NCI-H2227 (cell line): ENCODE measurements at regions not wholly inside any gene's neighbourhood (a gene's known extent, or its start where the extent isn't known, plus 50 kb on each side); places are given as distances from the start of the nearest gene placed in this dataset.
"Not testable (repeated sequence)": the region's sequence is repeated elsewhere in the genome, so short reads cannot be mapped to it uniquely, and the experiment has no call there.

Experiments
- DNase-seq: peaks from one replicate; lab custom pipeline; 2025; ENCODE audit not compliant: unreplicated experiment; lab: John Stamatoyannopoulos, UW

GRCh38 chr12:59517522-59517921 is 78.3 kb upstream of the SLC16A7 start:
- no peak for DNase-seq

- DNase-seq: no peak
These were observed 94.9 kb upstream of the SLC16A7 start for GRCh38 chr12:59500915-59501314.

- no peak for DNase-seq
These were observed 95.5 kb upstream of the SLC16A7 start for GRCh38 chr12:59500335-59500734.

GRCh38 chr12:59499774-59500173 is 96.1 kb upstream of the SLC16A7 start:
- no peak for DNase-seq

- no peak for DNase-seq
These were observed 101.2 kb upstream of the SLC16A7 start for GRCh38 chr12:59494617-59495016.

- no peak for DNase-seq
These were observed 104.0 kb upstream of the SLC16A7 start for GRCh38 chr12:59491877-59492276.

GRCh38 chr12:59486827-59487226 is 109.0 kb upstream of the SLC16A7 start:
- no peak for DNase-seq

- no peak for DNase-seq
These were observed 111.3 kb upstream of the SLC16A7 start for GRCh38 chr12:59484575-59484974.

GRCh38 chr12:59474236-59474635 is 121.6 kb upstream of the SLC16A7 start:
- DNase-seq: not testable (repeated sequence)

GRCh38 chr12:59472273-59472672 is 123.6 kb upstream of the SLC16A7 start:
- no peak for DNase-seq

- no peak for DNase-seq
These were observed 135.7 kb upstream of the SLC16A7 start for GRCh38 chr12:59459966-59460660.

- DNase-seq: no peak
These were observed 142.4 kb upstream of the SLC16A7 start for GRCh38 chr12:59453475-59453874.

GRCh38 chr12:59452746-59453145 is 143.1 kb upstream of the SLC16A7 start:
- DNase-seq: no peak

GRCh38 chr12:59452259-59452658 is 143.6 kb upstream of the SLC16A7 start:
- DNase-seq: no peak

GRCh38 chr12:59446116-59446515 is 149.7 kb upstream of the SLC16A7 start:
- no peak for DNase-seq

- no peak for DNase-seq
These were observed 150.9 kb upstream of the SLC16A7 start for GRCh38 chr12:59444932-59445331.

GRCh38 chr12:59432057-59432456 is 163.8 kb upstream of the SLC16A7 start:
- no peak for DNase-seq

GRCh38 chr12:59431266-59431665 is 164.6 kb upstream of the SLC16A7 start:
- DNase-seq: no peak

- DNase-seq: no peak
These were observed 166.1 kb upstream of the SLC16A7 start for GRCh38 chr12:59429766-59430165.

- DNase-seq: no peak
These were observed 170.0 kb upstream of the SLC16A7 start for GRCh38 chr12:59425798-59426197.

GRCh38 chr12:59424666-59425065 is 171.2 kb upstream of the SLC16A7 start:
- not testable (repeated sequence) for DNase-seq

GRCh38 chr12:59414051-59414450 is 181.8 kb upstream of the SLC16A7 start:
- DNase-seq: no peak

- no peak for DNase-seq
These were observed 187.4 kb upstream of the SLC16A7 start for GRCh38 chr12:59408431-59408830.
